MM.1S (cell line): ENCODE measurements at regions not wholly inside any gene's neighbourhood (a gene's known extent, or its start where the extent isn't known, plus 50 kb on each side); places are given as distances from the start of the nearest gene placed in this dataset.

Experiments used
- DNase-seq: peaks from one replicate; pipeline ENCODE4 v3.0.0-alpha.2; 2015
- H2AFZ ChIP-seq: fragments of 300-600 bp; sonication (generic); 2 replicates; pipeline ENCODE4 v1.6.0; 2016; ENCODE audit warnings: antibody characterized with exemption, low read length
- H3F3A ChIP-seq: fragments of 300-600 bp; sonication (generic); 2 replicates; pipeline ENCODE4 v1.6.1; 2016; ENCODE audit warnings: mild to moderate bottlenecking, antibody characterized with exemption, low read length, moderate library complexity, mixed read lengths; ENCODE audit not compliant: insufficient read depth
- H3K27ac ChIP-seq: fragments of 300-600 bp; sonication (generic); 2 replicates; pipeline ENCODE4 v1.5.1; 2016; ENCODE audit warnings: mild to moderate bottlenecking, low read length
- H3K27me3 ChIP-seq: fragments of 300-600 bp; sonication (generic); replicated peaks from 2 replicates; pipeline ENCODE4 v1.6.0; 2016; ENCODE audit warnings: low read length; ENCODE audit not compliant: insufficient read depth
- H3K36me3 ChIP-seq: fragments of 300-600 bp; sonication (generic); replicated peaks from 2 replicates; pipeline ENCODE4 v1.6.1; 2016; ENCODE audit warnings: mild to moderate bottlenecking, low read length, mixed read lengths; ENCODE audit not compliant: insufficient read depth
- H3K4me1 ChIP-seq: fragments of 300-600 bp; sonication (generic); 2 replicates; pipeline ENCODE4 v1.6.1; 2016; ENCODE audit warnings: low read length, mixed read lengths
- H3K4me2 ChIP-seq: fragments of 300-600 bp; sonication (generic); 2 replicates; pipeline ENCODE4 v1.6.0; 2016; ENCODE audit warnings: low read depth, low read length
- H3K4me3 ChIP-seq: fragments of 300-600 bp; sonication (generic); 2 replicates; pipeline ENCODE4 v1.5.1; 2016; ENCODE audit warnings: low read length, mixed read lengths
- H3K79me2 ChIP-seq: fragments of 300-600 bp; sonication (generic); 2 replicates; pipeline ENCODE4 v1.6.1; 2016; ENCODE audit warnings: mixed run types, low read length, mixed read lengths
- H3K9ac ChIP-seq: fragments of 300-600 bp; sonication (generic); 2 replicates; pipeline ENCODE4 v1.6.1; 2016; ENCODE audit warnings: low read length, mixed read lengths
- H3K9me2 ChIP-seq: fragments of 300-600 bp; sonication (generic); replicated peaks from 2 replicates; pipeline ENCODE4 v1.6.1; 2016; ENCODE audit warnings: mild to moderate bottlenecking, low read length, mixed read lengths; ENCODE audit not compliant: insufficient read depth
- H3K9me3 ChIP-seq: fragments of 300-600 bp; sonication (generic); replicated peaks from 2 replicates; pipeline ENCODE4 v1.6.1; 2016; ENCODE audit warnings: mild to moderate bottlenecking, low read length, mixed read lengths; ENCODE audit not compliant: insufficient read depth
- H4K20me1 ChIP-seq: fragments of 300-600 bp; sonication (generic); 2 replicates; pipeline ENCODE4 v1.6.1; 2016; ENCODE audit warnings: mild to moderate bottlenecking, low read length, moderate library complexity, mixed read lengths; ENCODE audit not compliant: insufficient read depth
- EZH2 ChIP-seq: fragments of 300-600 bp; sonication (generic); optimal IDR thresholded peaks from 2 replicates; pipeline ENCODE3; 2017; ENCODE audit warnings: low read depth, mild to moderate bottlenecking, antibody characterized with exemption, low read length, mixed read lengths
- EZH2phosphoT487 ChIP-seq: fragments of 300-600 bp; sonication (generic); IDR thresholded peaks from 2 replicates; pipeline ENCODE4 v1.6.1; 2018; ENCODE audit warnings: antibody characterized with exemption, low read length
- TF ChIP-seq, protein P1 (sequence below): fragments of 300-600 bp; sonication (generic); IDR thresholded peaks from 2 replicates; pipeline ENCODE4 v1.5.1; 2016; ENCODE audit warnings: antibody characterized with exemption, low read length, mixed read lengths

DNA sequence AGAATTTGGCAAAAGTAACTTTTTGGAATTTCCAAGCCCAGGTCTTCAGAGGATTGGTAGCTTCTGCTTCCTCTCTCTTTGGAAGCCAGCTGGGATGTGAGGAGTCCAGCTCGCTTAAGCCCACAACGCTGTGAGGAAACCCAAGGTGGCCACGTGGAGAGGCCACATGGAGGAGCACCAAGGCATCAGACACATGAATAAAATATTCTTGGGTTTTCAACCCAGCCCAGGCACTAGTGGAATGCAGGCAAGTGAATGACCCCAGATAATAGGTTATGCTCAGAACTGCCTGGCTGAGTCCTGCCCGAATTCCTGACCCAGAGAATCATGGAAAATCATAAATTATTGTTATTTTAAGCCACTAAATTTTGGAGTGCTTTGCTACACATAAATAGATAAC, 119.7 kb upstream of the PARP11 start:
- Histone ChIP-seq H3K9ac (no peak overlapping the region), H3K36me3 (no peaks in the 10 kb centered on the region), H2AFZ (no peak overlapping the region), H3K9me2 (no peaks in the 10 kb centered on the region), H3K27ac (no peak overlapping the region), H3K79me2 (no peaks in the 10 kb centered on the region), H4K20me1 (no peaks in the 10 kb centered on the region), H3K27me3 (no peaks in the 10 kb centered on the region), H3K4me2 (no peak overlapping the region), H3F3A (peaks cover 13% of the 10 kb centered on the region), H3K4me1 (peaks cover 21% of the 10 kb centered on the region), H3K4me3 (no peak overlapping the region), H3K9me3 (no peaks in the 10 kb centered on the region)
- DNase-seq, result no peak
- TF ChIP-seq EZH2 (no peak), EZH2phosphoT487 (no peak)
- TF ChIP-seq, protein P1, sequence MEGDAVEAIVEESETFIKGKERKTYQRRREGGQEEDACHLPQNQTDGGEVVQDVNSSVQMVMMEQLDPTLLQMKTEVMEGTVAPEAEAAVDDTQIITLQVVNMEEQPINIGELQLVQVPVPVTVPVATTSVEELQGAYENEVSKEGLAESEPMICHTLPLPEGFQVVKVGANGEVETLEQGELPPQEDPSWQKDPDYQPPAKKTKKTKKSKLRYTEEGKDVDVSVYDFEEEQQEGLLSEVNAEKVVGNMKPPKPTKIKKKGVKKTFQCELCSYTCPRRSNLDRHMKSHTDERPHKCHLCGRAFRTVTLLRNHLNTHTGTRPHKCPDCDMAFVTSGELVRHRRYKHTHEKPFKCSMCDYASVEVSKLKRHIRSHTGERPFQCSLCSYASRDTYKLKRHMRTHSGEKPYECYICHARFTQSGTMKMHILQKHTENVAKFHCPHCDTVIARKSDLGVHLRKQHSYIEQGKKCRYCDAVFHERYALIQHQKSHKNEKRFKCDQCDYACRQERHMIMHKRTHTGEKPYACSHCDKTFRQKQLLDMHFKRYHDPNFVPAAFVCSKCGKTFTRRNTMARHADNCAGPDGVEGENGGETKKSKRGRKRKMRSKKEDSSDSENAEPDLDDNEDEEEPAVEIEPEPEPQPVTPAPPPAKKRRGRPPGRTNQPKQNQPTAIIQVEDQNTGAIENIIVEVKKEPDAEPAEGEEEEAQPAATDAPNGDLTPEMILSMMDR, result no peak

DNA sequence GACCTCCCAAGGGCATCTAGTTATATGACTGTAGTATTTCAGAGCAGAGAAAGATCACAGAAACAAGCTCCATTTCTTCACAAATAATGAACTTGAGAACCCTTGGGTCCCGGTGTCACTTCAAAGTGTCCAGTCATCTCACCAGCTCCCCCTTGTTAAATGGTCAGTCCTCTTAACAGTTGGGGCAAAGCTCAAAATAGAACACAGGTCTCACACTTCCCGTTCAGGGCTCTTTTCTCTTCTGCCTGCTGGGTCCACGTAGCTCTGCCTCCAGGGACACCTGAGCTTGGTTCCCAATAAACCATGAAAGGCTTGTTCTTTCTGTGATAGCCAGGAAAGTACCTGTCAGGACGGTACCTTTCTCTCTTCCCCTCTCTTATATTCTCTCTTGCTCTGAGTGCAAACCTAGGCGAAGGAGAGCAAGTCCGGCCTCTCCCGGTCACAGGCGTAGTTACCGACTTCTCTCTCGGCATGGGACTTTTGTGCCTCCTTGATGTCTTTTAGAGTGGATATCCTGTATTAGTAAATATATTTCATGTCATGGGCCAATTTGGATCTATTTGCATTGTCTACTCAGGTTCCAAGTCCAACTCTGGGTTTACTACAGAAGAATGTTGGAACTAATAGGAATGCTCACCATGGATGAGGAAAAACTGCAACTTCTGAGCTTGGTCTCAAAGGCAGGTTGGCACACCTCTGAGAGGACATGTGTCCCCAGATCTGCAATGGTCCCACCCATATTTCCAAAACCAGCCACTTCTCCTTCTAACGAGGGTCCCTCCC, 118.8 kb upstream of the PARP11 start:
- Histone ChIP-seq H3K4me3 (no peak overlapping the region), H2AFZ (no peak overlapping the region)
- DNase-seq, result no peak

DNA sequence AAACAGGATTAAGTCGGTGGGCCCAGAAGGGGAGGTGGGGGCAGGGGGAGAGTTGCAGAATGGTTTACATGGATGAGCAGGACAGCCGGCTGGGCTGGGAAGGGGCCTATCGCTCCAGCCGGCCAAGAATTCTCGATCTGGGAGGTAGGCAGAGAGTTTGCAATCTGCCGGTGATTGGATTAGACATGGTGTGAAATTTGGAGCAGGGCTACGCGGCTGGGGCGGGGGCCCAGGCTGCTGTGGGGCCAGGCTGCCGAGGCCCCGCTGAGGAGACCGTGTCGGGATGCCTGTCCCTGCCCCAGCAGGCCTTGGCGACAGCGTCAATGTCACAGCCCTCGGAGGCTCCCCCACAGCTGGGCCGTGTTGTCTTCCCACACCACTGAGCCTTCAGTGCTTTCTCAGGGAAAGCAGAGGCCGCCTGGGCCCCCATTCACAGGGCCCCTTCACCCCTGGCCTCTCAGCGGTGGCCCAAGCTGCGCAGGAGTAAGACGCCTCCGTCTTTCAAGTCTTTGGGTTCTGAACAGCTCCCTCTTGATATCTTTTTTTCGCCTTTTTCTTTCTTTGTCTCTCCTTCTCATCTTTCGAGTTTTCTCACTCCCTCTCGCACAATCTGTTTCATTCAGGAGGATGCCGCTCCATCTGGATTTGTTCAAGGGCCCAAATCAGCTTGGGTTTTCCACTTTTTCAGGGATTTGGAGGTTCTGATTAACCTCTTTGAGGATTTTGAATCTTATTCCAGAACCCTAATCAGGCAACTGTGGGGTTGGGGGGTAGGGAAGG, 117.5 kb upstream of the PARP11 start:
- TF ChIP-seq, protein P1, result no peak
- no peak for TF ChIP-seq EZH2phosphoT487
- no peak for TF ChIP-seq EZH2
- H3K4me2 ChIP-seq, result no peak overlapping the region
- H3K9me3 ChIP-seq, result no peaks in the 10 kb centered on the region
- H3K4me3 ChIP-seq, result no peak overlapping the region
- H3F3A ChIP-seq, result peaks cover 13% of the 10 kb centered on the region
- no peaks in the 10 kb centered on the region for H3K27me3 ChIP-seq
- no peaks in the 10 kb centered on the region for H3K9me2 ChIP-seq
- no peaks in the 10 kb centered on the region for H3K79me2 ChIP-seq
- no peaks in the 10 kb centered on the region for H4K20me1 ChIP-seq
- no peak overlapping the region for H2AFZ ChIP-seq
- H3K27ac ChIP-seq, result no peak overlapping the region
- DNase-seq, result no peak
- H3K4me1 ChIP-seq, result peaks cover 21% of the 10 kb centered on the region
- no peak overlapping the region for H3K9ac ChIP-seq
- no peaks in the 10 kb centered on the region for H3K36me3 ChIP-seq

More for the DNA sequence above, 118.8 kb upstream of the PARP11 start:
- Histone ChIP-seq H4K20me1 (no peaks in the 10 kb centered on the region), H3F3A (peaks cover 13% of the 10 kb centered on the region), H3K9me2 (no peaks in the 10 kb centered on the region), H3K4me1 (peaks cover 21% of the 10 kb centered on the region), H3K79me2 (no peaks in the 10 kb centered on the region), H3K9me3 (no peaks in the 10 kb centered on the region), H3K27me3 (no peaks in the 10 kb centered on the region), H3K27ac (no peak overlapping the region), H3K4me2 (no peak overlapping the region), H3K36me3 (no peaks in the 10 kb centered on the region), H3K9ac (no peak overlapping the region)
- no peak for TF ChIP-seq EZH2phosphoT487
- TF ChIP-seq, protein P1, result no peak
- TF ChIP-seq EZH2, result no peak
